HG02610 (cell line): ENCODE measurements at regions not wholly inside any gene's neighbourhood (a gene's known extent, or its start where the extent isn't known, plus 50 kb on each side); places are given as distances from the start of the nearest gene placed in this dataset.
"Not testable (repeated sequence)": the region's sequence is repeated elsewhere in the genome, so short reads cannot be mapped to it uniquely, and the experiment has no call there.

Source experiments
- ATAC-seq: cut with Tn5 transposase; IDR thresholded peaks from one replicate; pipeline ENCODE4 v1.9.1; 2021; ENCODE audit warnings: mild to moderate bottlenecking, moderate library complexity; ENCODE audit not compliant: unreplicated experiment

DNA sequence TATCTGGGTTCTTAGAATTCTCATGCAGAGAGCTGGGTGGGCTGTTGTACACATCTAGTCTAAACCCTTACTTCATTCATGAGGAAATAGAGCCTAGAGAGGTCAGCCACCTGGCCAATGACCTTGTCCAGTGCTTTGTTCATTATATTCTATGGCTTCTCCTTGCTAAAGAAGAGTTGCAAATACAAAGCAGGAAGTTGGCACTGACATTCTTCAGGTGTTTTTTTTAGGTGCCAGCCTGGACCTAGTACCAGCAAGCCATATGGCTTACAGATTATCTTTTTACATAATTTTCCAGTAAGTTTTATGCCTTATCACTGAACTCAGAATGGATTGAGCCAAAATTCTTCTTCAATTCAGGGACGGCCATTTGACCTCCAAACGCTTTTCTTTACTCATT, 54.7 kb upstream of the PGM2 start:
- ATAC-seq, result no peak

GRCh38 chr4:37770016-37770415, 56.5 kb upstream of the PGM2 start:
- ATAC-seq, result no peak

DNA sequence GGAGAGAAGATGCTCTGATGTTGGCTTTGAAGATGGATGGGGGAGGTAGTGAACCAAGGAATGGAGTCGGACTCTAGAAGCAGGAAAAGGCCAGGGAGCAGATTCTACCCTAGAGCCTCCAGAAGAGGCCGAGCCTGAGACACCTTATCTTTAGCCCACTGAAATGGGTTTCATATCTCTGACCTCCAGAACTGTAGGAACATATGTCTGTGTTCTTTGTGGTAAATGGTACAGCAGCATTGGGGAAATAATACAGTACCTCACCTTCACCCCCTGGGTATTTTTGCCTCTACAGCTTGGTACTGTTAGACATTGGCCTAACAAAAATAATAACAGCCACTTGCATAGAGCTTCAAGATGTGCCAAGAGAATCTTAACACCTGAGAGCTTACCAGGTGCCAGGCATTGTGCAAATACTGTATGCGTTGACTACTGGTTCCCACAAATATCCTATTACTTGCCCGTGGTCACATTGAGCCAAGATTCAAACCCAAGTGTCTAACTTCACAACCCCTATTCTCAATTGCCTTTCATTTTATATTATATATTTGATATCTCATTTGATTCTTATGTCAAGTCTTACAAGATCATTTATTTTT, 57.0 kb upstream of the PGM2 start:
- ATAC-seq, result no peak

GRCh38 chr4:37767546-37767945, 58.9 kb upstream of the PGM2 start:
- no peak for ATAC-seq

- ATAC-seq, result no peak
Measured at GRCh38 chr4:37767019-37767418, 59.5 kb upstream of the PGM2 start.

DNA sequence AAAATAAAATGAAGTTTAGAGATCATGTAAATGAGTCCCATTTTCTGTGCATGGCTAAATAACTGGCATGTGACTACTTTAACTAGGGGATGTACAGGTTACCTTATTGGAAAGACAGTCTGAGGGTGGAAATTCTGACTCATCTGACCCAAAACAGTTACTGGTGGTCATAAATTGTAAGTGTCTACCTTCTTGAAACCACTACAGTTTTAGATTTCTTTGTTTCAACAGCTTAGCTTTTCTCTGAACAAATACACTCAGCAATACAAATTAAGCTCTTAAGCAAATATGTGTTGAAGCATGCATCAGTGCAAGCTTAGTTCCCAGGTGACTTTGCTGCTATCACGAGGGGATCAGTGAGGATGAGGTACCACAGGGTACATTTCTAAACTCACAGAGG, 60.7 kb upstream of the PGM2 start:
- peak; percentile 66 for ATAC-seq

- no peak for ATAC-seq
Measured at GRCh38 chr4:37763831-37764230, 62.7 kb upstream of the PGM2 start.

GRCh38 chr4:37762991-37763368, 63.5 kb upstream of the PGM2 start:
- ATAC-seq, result no peak

DNA sequence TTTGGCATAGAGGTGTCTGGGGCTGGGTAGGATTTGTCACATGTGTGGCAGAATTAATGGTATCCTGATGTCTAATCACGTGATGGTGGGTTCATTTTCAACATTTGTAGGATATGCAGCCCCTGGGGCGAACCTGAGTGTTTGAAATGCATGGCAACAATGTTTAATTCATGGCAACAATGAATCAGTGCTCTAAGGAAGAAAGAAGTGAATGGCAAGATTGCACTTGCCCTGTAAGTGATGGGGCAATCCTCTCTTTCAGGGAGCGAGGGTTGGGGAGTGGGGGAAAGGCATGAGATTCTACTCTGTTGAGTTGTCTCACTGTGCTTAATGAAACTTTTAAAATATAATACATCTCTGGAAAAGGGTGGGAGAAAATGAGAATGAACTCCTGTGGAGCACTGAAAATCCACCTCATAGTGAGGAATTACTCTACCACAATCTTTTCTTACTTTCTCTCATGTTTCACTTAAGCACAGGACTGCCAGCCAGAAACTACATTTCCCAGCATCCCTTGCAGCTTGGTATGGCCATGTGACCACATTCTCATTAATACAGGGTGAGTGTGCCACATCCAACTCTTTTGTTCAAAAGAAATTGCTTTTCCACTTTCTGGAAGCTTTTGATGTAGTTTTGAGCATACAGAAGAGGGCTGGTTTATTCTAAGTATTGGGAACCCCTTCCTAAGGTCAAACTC, 64.0 kb upstream of the PGM2 start:
- no peak for ATAC-seq

DNA sequence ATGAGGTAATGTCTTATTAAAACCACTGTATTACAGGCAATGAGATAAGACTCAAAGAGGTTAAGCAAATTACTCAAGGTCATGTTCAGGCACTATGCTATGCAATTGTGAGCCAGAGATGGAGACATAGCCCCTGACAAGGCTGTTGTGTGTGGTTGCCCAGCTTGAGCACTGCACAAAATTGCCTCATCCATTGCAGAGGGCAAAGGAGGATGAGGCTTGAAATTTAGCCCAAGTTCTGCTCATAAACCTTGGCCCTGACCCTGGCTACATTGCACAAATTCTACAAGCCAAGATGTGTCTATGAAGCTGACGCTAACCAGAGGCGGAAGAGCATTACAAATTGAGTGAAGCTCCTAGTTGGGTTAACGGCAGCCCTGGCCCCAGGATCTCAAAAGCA, 65.6 kb upstream of the PGM2 start:
- no peak for ATAC-seq

- no peak for ATAC-seq
Measured at GRCh38 chr4:37759833-37760232, 66.7 kb upstream of the PGM2 start.

GRCh38 chr4:37758226-37758625, 68.3 kb upstream of the PGM2 start:
- no peak for ATAC-seq

GRCh38 chr4:37757761-37758160, 68.7 kb upstream of the PGM2 start:
- ATAC-seq, result no peak

DNA sequence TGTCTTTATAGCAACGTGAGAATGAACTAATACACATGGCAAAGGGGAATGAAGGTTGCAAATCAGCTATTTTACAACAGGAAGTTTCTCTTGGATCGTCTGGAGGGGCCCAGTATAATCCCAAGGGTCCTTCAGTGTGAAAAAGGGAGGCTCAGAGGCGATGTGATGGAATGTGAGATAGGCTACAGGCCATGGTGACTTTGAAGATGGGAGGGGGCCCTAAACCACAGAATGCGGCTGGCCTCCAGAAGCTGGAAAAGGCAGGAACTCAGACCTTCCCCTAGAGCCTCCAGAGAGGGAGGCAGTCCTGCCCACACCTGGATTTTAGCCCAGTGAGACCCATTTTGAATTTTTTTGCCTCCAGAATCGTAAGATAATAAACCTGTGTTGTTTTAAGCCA, 69.4 kb upstream of the PGM2 start:
- no peak for ATAC-seq

GRCh38 chr4:37754410-37755185, 68.4 kb upstream of the RELL1 start:
- ATAC-seq, result no peak

DNA sequence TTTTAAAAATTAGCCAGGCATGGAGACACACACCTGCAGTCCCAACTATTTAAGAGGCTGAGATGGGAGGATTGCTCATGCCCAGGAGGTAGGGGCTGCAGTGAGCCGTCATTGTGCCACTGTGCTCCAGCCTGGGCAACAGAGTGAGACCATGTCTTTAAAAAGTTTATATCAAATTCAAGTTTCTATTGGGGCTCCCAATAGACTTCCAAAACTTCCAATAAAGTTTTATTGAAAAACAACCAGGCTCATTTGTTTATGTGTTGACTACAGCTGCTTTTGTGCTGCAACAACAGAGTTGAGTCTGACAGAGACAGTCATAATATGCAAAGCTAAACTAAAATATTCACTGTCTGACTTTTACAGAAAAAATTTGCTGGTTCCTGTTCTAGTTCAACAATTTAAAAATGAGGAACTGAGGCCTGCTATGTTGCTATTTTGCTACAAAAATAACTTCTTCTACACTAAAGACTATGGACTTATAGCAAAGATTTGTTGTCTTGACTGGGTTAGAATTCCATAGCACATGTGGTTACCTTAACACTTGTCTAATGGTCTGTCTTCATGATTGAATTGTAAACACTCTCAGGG, 63.3 kb upstream of the RELL1 start:
- ATAC-seq, result peak; percentile 58

DNA sequence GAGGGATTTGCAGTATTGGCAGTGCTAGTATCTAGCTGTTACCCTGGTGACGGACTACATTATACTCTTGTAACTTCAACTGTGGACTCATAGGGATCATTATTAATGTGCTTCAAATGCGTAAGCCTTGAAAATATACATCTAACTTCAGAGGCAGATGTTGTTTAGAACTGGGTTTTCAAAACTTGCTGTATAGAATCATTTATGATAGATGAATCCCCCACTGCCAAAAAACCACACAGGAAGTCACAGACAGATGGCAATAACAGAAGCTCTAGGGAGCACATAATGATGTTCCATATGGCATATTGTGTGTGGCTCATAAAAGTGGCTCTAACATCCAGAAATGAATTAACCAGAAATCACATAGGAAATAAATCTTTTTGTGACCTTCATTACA, 62.3 kb upstream of the RELL1 start:
- peak; percentile 41 for ATAC-seq

DNA sequence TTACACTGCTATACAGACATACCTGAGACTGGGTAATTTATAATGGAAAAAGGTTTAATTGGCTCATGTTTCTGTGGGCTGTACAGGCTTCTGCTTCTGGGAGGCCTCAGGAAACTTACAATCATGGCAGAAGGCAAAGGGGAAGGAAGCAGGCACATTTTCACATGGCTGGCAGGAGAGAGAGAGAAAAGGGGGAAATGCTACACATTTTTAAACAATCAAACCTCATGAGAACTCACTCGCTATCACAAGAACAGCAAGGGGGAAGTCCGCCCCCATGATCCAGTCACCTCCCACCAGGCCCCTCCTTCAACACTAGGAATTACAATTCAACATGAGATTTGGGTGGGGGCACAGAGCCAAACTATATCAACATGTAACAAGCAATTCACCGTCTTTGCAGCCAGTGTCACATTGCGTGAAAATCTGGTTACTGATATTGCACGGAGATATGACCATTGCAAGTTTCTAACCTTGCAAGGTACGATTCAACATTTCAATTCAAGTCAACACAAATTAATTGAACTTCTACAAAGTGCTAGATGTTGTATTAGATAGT, 61.7 kb upstream of the RELL1 start:
- ATAC-seq, result no peak

DNA sequence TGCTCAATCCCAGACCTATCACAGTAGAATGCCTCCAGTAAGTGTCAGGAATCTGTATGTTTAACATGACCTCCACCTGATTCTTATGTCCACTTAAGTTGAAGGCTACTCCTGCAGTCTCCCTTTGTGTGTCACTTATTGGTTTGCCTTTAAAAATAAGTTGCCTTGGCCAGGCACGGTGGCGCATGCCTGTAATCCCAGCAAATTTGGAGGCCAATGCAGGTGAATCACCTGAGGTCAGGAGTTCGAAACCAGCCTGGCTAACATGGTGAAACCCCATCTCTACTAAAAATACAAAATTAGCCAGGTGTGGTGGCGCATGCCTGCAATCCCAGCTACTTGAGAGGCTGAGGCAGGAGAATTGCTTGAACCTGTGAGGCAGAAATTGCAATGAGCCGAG, 60.7 kb upstream of the RELL1 start:
- not testable (repeated sequence) for ATAC-seq

- no peak for ATAC-seq
Measured at GRCh38 chr4:37745946-37746345, 59.8 kb upstream of the RELL1 start.

GRCh38 chr4:37742149-37742548, 56.0 kb upstream of the RELL1 start:
- ATAC-seq, result peak; percentile 44

DNA sequence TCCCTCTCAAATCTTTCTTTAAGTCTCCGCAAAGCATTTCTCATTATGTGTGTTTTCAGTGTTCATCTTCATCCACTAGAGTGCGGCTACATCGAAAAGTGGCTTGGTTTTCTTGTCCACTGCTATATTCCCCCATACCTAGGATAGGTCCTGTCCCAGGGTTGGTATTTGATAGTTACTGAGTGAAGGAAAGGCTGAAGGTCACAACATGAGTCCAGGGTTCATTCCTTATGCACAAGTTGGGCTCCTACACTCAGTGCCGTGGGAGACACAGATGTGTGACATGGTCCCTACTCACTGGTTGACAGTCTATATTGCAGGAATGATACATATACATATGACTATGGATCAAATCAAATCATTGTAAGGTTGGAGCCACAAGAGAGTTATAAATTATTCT, 55.4 kb upstream of the RELL1 start:
- no peak for ATAC-seq
